H9 (cell line): ENCODE measurements at regions not wholly inside any gene's neighbourhood (a gene's known extent, or its start where the extent isn't known, plus 50 kb on each side); places are given as distances from the start of the nearest gene placed in this dataset.
A peak's percentile ranks its signal among the peaks of the same experiment; 100 is the strongest.

ENCODE experiments used
- DNase-seq: peaks from one replicate; pipeline ENCODE4 v3.0.0-alpha.2; 2017
- H2AFZ ChIP-seq: one replicate; pipeline ENCODE4 v1.6.1; 2013; ENCODE audit warnings: mild to moderate bottlenecking, low read length, control low read depth, moderate library complexity
- H2AK5ac ChIP-seq: 2 replicates; pipeline ENCODE4 v1.6.1; 2013; ENCODE audit warnings: low read length, control low read depth, mixed read lengths; ENCODE audit not compliant: insufficient read length
- H2BK120ac ChIP-seq: one replicate; pipeline ENCODE4 v1.6.1; 2013; ENCODE audit warnings: low read depth, mild to moderate bottlenecking, low read length, control low read depth, inconsistent platforms; ENCODE audit not compliant: poor library complexity, severe bottlenecking
- H2BK12ac ChIP-seq: 2 replicates; pipeline ENCODE4 v1.6.1; 2013; ENCODE audit warnings: low read length, control low read depth, mixed read lengths, low read depth; ENCODE audit not compliant: insufficient read length
- H2BK15ac ChIP-seq: 2 replicates; pipeline ENCODE4 v1.6.1; 2013; ENCODE audit warnings: low read depth, low read length, control low read depth
- H2BK20ac ChIP-seq: one replicate; pipeline ENCODE4 v1.6.1; 2013; ENCODE audit warnings: low read depth, mild to moderate bottlenecking, low read length, control low read depth, inconsistent platforms; ENCODE audit not compliant: poor library complexity, severe bottlenecking
- H2BK5ac ChIP-seq: 2 replicates; pipeline ENCODE4 v1.6.1; 2013; ENCODE audit warnings: low read length, control low read depth, mixed read lengths; ENCODE audit not compliant: insufficient read length
- H3K14ac ChIP-seq: 2 replicates; pipeline ENCODE4 v1.6.1; 2013; ENCODE audit warnings: low read length, control low read depth; ENCODE audit not compliant: insufficient read depth
- H3K18ac ChIP-seq: 2 replicates; pipeline ENCODE4 v1.6.1; 2013; ENCODE audit warnings: low read depth, mild to moderate bottlenecking, mixed read lengths, low read length, control low read depth; ENCODE audit not compliant: insufficient read length
- H3K23ac ChIP-seq: 2 replicates; pipeline ENCODE4 v1.6.1; 2013; ENCODE audit warnings: low read length, control low read depth, mixed read lengths, low read depth; ENCODE audit not compliant: insufficient read length
- H3K23me2 ChIP-seq: 2 replicates; pipeline ENCODE4 v1.6.1; 2013; ENCODE audit warnings: low read depth, mild to moderate bottlenecking, mixed read lengths, low read length, control low read depth; ENCODE audit not compliant: insufficient read length, poor library complexity, severe bottlenecking
- H3K27ac ChIP-seq: 2 replicates; pipeline ENCODE4 v1.5.1; 2013; ENCODE audit warnings: low read length, control low read depth, mixed read lengths, low read depth; ENCODE audit not compliant: insufficient read length
- H3K27me3 ChIP-seq: 2 replicates; pipeline ENCODE4 v1.6.1; 2013; ENCODE audit warnings: low read length, control low read depth, inconsistent platforms; ENCODE audit not compliant: insufficient read depth
- H3K4ac ChIP-seq: 2 replicates; pipeline ENCODE4 v1.6.1; 2013; ENCODE audit warnings: low read depth, mild to moderate bottlenecking, control low read depth, inconsistent platforms, low read length, moderate library complexity
- H3K4me1 ChIP-seq: 2 replicates; pipeline ENCODE4 v1.6.1; 2013; ENCODE audit warnings: low read length, control low read depth, inconsistent platforms; ENCODE audit not compliant: insufficient read depth
- H3K4me2 ChIP-seq: 2 replicates; pipeline ENCODE4 v1.6.1; 2013; ENCODE audit warnings: low read length, control low read depth, mixed read lengths; ENCODE audit not compliant: insufficient read length, insufficient read depth
- H3K56ac ChIP-seq: 2 replicates; pipeline ENCODE4 v1.6.1; 2013; ENCODE audit warnings: low read depth, mild to moderate bottlenecking, mixed read lengths, low read length, control low read depth; ENCODE audit not compliant: insufficient read length
- H3K79me1 ChIP-seq: 2 replicates; pipeline ENCODE4 v1.6.1; 2013; ENCODE audit warnings: low read depth, mild to moderate bottlenecking, moderate library complexity, low read length, control low read depth, inconsistent platforms; ENCODE audit not compliant: insufficient read depth, poor library complexity, severe bottlenecking
- H3K79me2 ChIP-seq: 2 replicates; pipeline ENCODE4 v1.6.1; 2013; ENCODE audit warnings: low read length, control low read depth, inconsistent platforms; ENCODE audit not compliant: insufficient read depth
- H3K9ac ChIP-seq: 2 replicates; pipeline ENCODE4 v1.6.1; 2013; ENCODE audit warnings: low read length, control low read depth, mixed read lengths; ENCODE audit not compliant: insufficient read length; ENCODE audit errors: extremely low read depth
- H3K9me3 ChIP-seq: one replicate; pipeline ENCODE4 v1.6.1; 2013; ENCODE audit warnings: low read depth, low read length, inconsistent platforms; ENCODE audit not compliant: control insufficient read depth
- H3T11ph ChIP-seq: one replicate; pipeline ENCODE4 v1.6.1; 2013; ENCODE audit warnings: mild to moderate bottlenecking, low read length, control low read depth, inconsistent platforms
- H4K20me1 ChIP-seq: one replicate; pipeline ENCODE4 v1.6.1; 2013; ENCODE audit not compliant: control insufficient read depth, insufficient read length, insufficient read depth
- H4K5ac ChIP-seq: 2 replicates; pipeline ENCODE4 v1.6.1; 2013; ENCODE audit warnings: low read depth, mild to moderate bottlenecking, mixed read lengths, low read length, control low read depth; ENCODE audit not compliant: insufficient read length
- H4K8ac ChIP-seq: replicated peaks from 2 replicates; pipeline ENCODE4 v1.6.1; 2013; ENCODE audit warnings: low read length, control low read depth, mixed read lengths, low read depth; ENCODE audit not compliant: insufficient read length
- H4K91ac ChIP-seq: 2 replicates; pipeline ENCODE4 v1.6.1; 2013; ENCODE audit warnings: low read depth, mild to moderate bottlenecking, moderate library complexity, mixed read lengths, low read length, control low read depth; ENCODE audit not compliant: insufficient read length
- H3K27ac Mint-ChIP-seq, 3 experiments: 2 replicates in 2 of 3; 3 replicates in 1 of 3; pipeline ENCODE4 v1.8.0; 2020 to 2021; ENCODE audit warnings: mixed read lengths in 3 of 3, mild to moderate bottlenecking in 1 of 3, moderate library complexity in 1 of 3
- H3K27me3 Mint-ChIP-seq: 2 replicates; pipeline ENCODE4 v1.8.0; 2021; ENCODE audit warnings: low read depth, mild to moderate bottlenecking, moderate library complexity, mixed read lengths
- H3K36me3 Mint-ChIP-seq, 3 experiments: 2 replicates in 2 of 3; 3 replicates in 1 of 3; pipeline ENCODE4 v1.8.0; 2020 to 2021; ENCODE audit warnings: low read depth in 3 of 3, mixed read lengths in 3 of 3; ENCODE audit not compliant: insufficient read depth in 1 of 3
- H3K4me1 Mint-ChIP-seq, 2 experiments: 2 replicates each; pipeline ENCODE4 v1.8.0; 2020; ENCODE audit warnings: mixed read lengths in 2 of 2
- H3K4me3 Mint-ChIP-seq, 2 experiments: 2 replicates in 1 of 2; 3 replicates in 1 of 2; pipeline ENCODE4 v1.8.0; 2020 to 2021; ENCODE audit warnings: mild to moderate bottlenecking in 2 of 2, mixed read lengths in 2 of 2, moderate library complexity in 1 of 2
- H3K9me3 Mint-ChIP-seq, 2 experiments: 2 replicates in 1 of 2; 3 replicates in 1 of 2; pipeline ENCODE4 v1.8.0; 2020; ENCODE audit warnings: mild to moderate bottlenecking in 2 of 2, mixed read lengths in 2 of 2, moderate library complexity in 1 of 2
- whole genome bisulfite sequencing: extraction: QIAGEN DNeasy Blood & Tissue Kit; methylation state at CpG from one replicate; pipeline ENCODE4 v1.1.7; 2013; ENCODE audit warnings: missing lambda C conversion rate, low lambda C conversion rate, mixed read lengths; ENCODE audit not compliant: insufficient read length; ENCODE audit errors: extremely low coverage; 5-methylcytosine and 5-hydroxymethylcytosine counted together
- TF ChIP-seq, protein P1 (sequence below): fragments of 200-600 bp; sonication (generic); conservative IDR thresholded peaks from 3 replicates; pipeline ENCODE4 v1.8.0; 2021; ENCODE audit warnings: antibody characterized with exemption, mild to moderate bottlenecking

- Histone ChIP-seq H2BK120ac (no peak overlapping the region), H2BK5ac (no peak overlapping the region), H3K4ac (no peak overlapping the region), H4K91ac (no peak overlapping the region), H3K4me1 (no peaks in the 10 kb centered on the region), H3K4me2 (no peak overlapping the region), H4K8ac (no peak overlapping the region), H3K27me3 (no peaks in the 10 kb centered on the region), H4K20me1 (no peaks in the 10 kb centered on the region), H3K23ac (no peak overlapping the region), H3K18ac (no peak overlapping the region), H2AFZ (no peak overlapping the region), H2BK20ac (no peak overlapping the region), H3K9ac (no peak overlapping the region), H3K27ac (no peak overlapping the region), H3K79me2 (no peaks in the 10 kb centered on the region), H3K79me1 (no peaks in the 10 kb centered on the region), H3K56ac (no peak overlapping the region), H2BK15ac (no peak overlapping the region), H3K9me3 (no peaks in the 10 kb centered on the region), H2BK12ac (no peak overlapping the region), H3T11ph (no peak overlapping the region), H4K5ac (no peak overlapping the region), H3K23me2 (no peaks in the 10 kb centered on the region), H2AK5ac (no peak overlapping the region), H3K14ac (no peak overlapping the region; the same call in 1 of the 2 replicates)
- peak; percentile 30 for DNase-seq
- peaks cover 0 to 5% (median 2%) of the 10 kb centered on the region in 3 experiments; a peak in 2 of 7 replicates for H3K36me3 Mint-ChIP-seq
- peaks cover 0 to 4% of the 10 kb centered on the region in 2 experiments; a peak in 2 of 4 replicates for H3K4me1 Mint-ChIP-seq
- WGBS, result no CpG with 5 or more reads among the region's 12 CpGs
- no peaks in the 10 kb centered on the region for H3K27me3 Mint-ChIP-seq
- H3K27ac Mint-ChIP-seq, result no peak overlapping the region
- H3K4me3 Mint-ChIP-seq, result no peak overlapping the region
- TF ChIP-seq, protein P1, sequence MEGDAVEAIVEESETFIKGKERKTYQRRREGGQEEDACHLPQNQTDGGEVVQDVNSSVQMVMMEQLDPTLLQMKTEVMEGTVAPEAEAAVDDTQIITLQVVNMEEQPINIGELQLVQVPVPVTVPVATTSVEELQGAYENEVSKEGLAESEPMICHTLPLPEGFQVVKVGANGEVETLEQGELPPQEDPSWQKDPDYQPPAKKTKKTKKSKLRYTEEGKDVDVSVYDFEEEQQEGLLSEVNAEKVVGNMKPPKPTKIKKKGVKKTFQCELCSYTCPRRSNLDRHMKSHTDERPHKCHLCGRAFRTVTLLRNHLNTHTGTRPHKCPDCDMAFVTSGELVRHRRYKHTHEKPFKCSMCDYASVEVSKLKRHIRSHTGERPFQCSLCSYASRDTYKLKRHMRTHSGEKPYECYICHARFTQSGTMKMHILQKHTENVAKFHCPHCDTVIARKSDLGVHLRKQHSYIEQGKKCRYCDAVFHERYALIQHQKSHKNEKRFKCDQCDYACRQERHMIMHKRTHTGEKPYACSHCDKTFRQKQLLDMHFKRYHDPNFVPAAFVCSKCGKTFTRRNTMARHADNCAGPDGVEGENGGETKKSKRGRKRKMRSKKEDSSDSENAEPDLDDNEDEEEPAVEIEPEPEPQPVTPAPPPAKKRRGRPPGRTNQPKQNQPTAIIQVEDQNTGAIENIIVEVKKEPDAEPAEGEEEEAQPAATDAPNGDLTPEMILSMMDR, result no peak
- H3K9me3 Mint-ChIP-seq, result peaks cover 0 to 6% of the 10 kb centered on the region in 2 experiments; a peak in 4 of 5 replicates
Observed at GRCh38 chr4:170497112-170497511, 407.4 kb upstream of the AADAT start.
